HFFc6 (cell line): ENCODE measurements at regions not wholly inside any gene's neighbourhood (a gene's known extent, or its start where the extent isn't known, plus 50 kb on each side); places are given as distances from the start of the nearest gene placed in this dataset.
"Not testable (repeated sequence)": the region's sequence is repeated elsewhere in the genome, so short reads cannot be mapped to it uniquely, and the experiment has no call there.

Experiments used
- DNase-seq: peaks from one replicate; pipeline ENCODE4 v3.0.0-alpha.2; 2018
- H3K27ac Mint-ChIP-seq: 2 replicates; pipeline ENCODE4 v1.8.0; 2020; ENCODE audit warnings: mild to moderate bottlenecking, mixed read lengths
- H3K27me3 Mint-ChIP-seq: 2 replicates; pipeline ENCODE4 v1.8.0; 2021; ENCODE audit warnings: mild to moderate bottlenecking, moderate library complexity, mixed read lengths; ENCODE audit not compliant: insufficient read depth
- H3K36me3 Mint-ChIP-seq: 2 replicates; pipeline ENCODE4 v1.8.0; 2021; ENCODE audit warnings: low read depth, mixed read lengths
- H3K4me1 Mint-ChIP-seq: 2 replicates; pipeline ENCODE4 v1.8.0; 2020; ENCODE audit warnings: low read depth, mixed read lengths
- H3K4me3 Mint-ChIP-seq: 2 replicates; pipeline ENCODE4 v1.8.0; 2020; ENCODE audit warnings: mild to moderate bottlenecking, moderate library complexity, mixed read lengths
- H3K9me3 Mint-ChIP-seq: 2 replicates; pipeline ENCODE4 v1.8.0; 2020; ENCODE audit warnings: mild to moderate bottlenecking, mixed read lengths
- CTCF ChIP-seq: fragments of 200-600 bp; sonication (generic); IDR thresholded peaks from 2 replicates; pipeline ENCODE4 v1.5.0; 2021; ENCODE audit warnings: antibody characterized with exemption, mild to moderate bottlenecking

GRCh38 chr2:200189964-200190363 lies 116.5 kb upstream of the SPATS2L start:
- peaks cover 15% of the 10 kb centered on the region for H3K27me3 Mint-ChIP-seq
- no peaks in the 10 kb centered on the region for H3K4me1 Mint-ChIP-seq
- H3K4me3 Mint-ChIP-seq, result no peak overlapping the region
- H3K9me3 Mint-ChIP-seq, result no peaks in the 10 kb centered on the region
- peak; percentile 6 for DNase-seq
- no peaks in the 10 kb centered on the region for H3K36me3 Mint-ChIP-seq
- H3K27ac Mint-ChIP-seq, result no peak overlapping the region
- TF ChIP-seq CTCF, result no peak

- H3K27me3 Mint-ChIP-seq, result peaks cover 13% of the 10 kb centered on the region
- H3K27ac Mint-ChIP-seq, result no peak overlapping the region
- no peaks in the 10 kb centered on the region for H3K9me3 Mint-ChIP-seq
- H3K4me1 Mint-ChIP-seq, result no peaks in the 10 kb centered on the region
- no peaks in the 10 kb centered on the region for H3K36me3 Mint-ChIP-seq
- TF ChIP-seq CTCF, result no peak
- no peak for DNase-seq
- no peak overlapping the region for H3K4me3 Mint-ChIP-seq
Measured at GRCh38 chr2:200193331-200193730, 113.2 kb upstream of the SPATS2L start.

GRCh38 chr2:200193791-200194190 lies 112.7 kb upstream of the SPATS2L start:
- no peak overlapping the region for H3K27ac Mint-ChIP-seq
- H3K4me3 Mint-ChIP-seq, result no peak overlapping the region
- H3K27me3 Mint-ChIP-seq, result peaks cover 13% of the 10 kb centered on the region
- no peak for TF ChIP-seq CTCF
- H3K4me1 Mint-ChIP-seq, result no peaks in the 10 kb centered on the region
- DNase-seq, result no peak
- H3K36me3 Mint-ChIP-seq, result no peaks in the 10 kb centered on the region
- H3K9me3 Mint-ChIP-seq, result no peaks in the 10 kb centered on the region

GRCh38 chr2:200194746-200195145 lies 111.7 kb upstream of the SPATS2L start:
- H3K4me1 Mint-ChIP-seq, result no peaks in the 10 kb centered on the region
- DNase-seq, result no peak
- no peaks in the 10 kb centered on the region for H3K36me3 Mint-ChIP-seq
- H3K4me3 Mint-ChIP-seq, result no peak overlapping the region
- peaks cover 13% of the 10 kb centered on the region for H3K27me3 Mint-ChIP-seq
- no peaks in the 10 kb centered on the region for H3K9me3 Mint-ChIP-seq
- no peak overlapping the region for H3K27ac Mint-ChIP-seq
- TF ChIP-seq CTCF, result no peak

- DNase-seq, result no peak
- Mint-ChIP-seq H3K9me3 (no peaks in the 10 kb centered on the region), H3K36me3 (no peaks in the 10 kb centered on the region), H3K27me3 (peaks cover 13% of the 10 kb centered on the region), H3K27ac (no peak overlapping the region), H3K4me1 (peaks cover 7% of the 10 kb centered on the region; the same call in 1 of the 2 replicates), H3K4me3 (no peak overlapping the region)
- no peak for TF ChIP-seq CTCF
Measured at GRCh38 chr2:200199005-200199404, 107.5 kb upstream of the SPATS2L start.

GRCh38 chr2:200199576-200200263 lies 106.8 kb upstream of the SPATS2L start:
- Mint-ChIP-seq H3K27ac (no peak overlapping the region), H3K4me3 (no peak overlapping the region), H3K9me3 (no peaks in the 10 kb centered on the region), H3K27me3 (peaks cover 14% of the 10 kb centered on the region), H3K4me1 (peaks cover 7% of the 10 kb centered on the region; the same call in 1 of the 2 replicates), H3K36me3 (no peaks in the 10 kb centered on the region)
- TF ChIP-seq CTCF, result no peak
- no peak for DNase-seq

- not testable (repeated sequence) for H3K27ac Mint-ChIP-seq, DNase-seq, H3K4me3 Mint-ChIP-seq, H3K27me3 Mint-ChIP-seq, H3K4me1 Mint-ChIP-seq, H3K36me3 Mint-ChIP-seq, H3K9me3 Mint-ChIP-seq
Measured at GRCh38 chr2:200201839-200202238, 104.7 kb upstream of the SPATS2L start.
